NCI-H2171 (cell line): ENCODE measurements at regions not wholly inside any gene's neighbourhood (a gene's known extent, or its start where the extent isn't known, plus 50 kb on each side); places are given as distances from the start of the nearest gene placed in this dataset.
"Not testable (repeated sequence)": the region's sequence is repeated elsewhere in the genome, so short reads cannot be mapped to it uniquely, and the experiment has no call there.

ENCODE experiments used
- DNase-seq: peaks from one replicate; lab custom pipeline; 2025; lab: John Stamatoyannopoulos, UW

DNA sequence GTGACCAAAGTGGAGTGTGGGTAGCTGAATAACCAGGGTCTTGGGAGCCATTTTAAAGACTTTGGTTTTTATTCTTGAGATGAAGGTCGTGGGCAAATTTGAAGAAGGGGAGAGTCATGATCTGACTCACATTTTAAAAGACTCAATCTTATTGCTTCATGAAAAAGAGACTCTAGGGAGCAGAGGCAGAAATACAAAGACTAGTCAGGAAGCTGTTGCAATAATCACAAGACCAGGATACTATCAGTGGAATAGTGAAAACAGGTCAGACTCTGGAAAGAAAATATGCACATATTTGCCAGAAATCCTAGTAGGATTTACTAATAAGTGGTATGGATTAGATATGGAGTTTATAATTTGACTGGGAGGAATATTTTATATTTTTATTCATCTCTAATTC is 448.4 kb downstream of the RAPGEF2 start:
- no peak for DNase-seq

DNA sequence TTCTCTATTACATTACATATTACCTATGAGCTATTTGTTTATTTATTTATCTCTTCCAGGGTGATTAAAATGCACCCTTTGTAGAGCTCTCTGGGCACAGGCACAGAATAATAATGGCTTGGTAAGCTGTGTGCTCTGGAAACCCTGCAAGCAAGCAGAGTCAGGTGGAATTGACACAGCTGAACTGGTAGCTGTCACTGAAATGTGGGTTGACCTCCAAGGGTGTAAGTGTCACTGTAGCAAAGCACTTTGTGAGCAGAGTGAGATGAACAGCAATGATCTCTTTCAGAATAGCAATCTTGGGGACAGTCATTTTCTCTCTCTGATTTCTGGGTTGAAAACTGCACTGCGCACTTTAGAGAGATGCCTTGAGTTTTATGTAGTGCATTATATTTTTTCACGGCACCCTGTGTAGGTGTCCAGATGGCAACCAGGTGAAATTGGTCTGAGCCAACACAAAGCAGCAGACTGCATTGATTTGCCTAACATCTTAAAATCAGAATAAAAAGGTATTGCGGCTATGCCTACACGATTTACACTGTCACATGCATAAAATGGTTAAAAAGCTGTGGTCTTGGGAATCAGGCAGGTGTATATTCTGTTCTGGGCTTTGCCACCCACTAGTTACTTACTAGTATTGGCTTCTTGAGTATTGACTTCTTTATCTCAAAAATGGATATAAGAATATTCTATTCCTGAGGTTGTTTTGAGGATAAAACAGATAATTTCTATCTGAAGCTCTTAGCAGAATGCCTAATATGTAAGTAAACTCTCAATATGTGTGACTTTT is 450.3 kb downstream of the RAPGEF2 start:
- no peak for DNase-seq

DNA sequence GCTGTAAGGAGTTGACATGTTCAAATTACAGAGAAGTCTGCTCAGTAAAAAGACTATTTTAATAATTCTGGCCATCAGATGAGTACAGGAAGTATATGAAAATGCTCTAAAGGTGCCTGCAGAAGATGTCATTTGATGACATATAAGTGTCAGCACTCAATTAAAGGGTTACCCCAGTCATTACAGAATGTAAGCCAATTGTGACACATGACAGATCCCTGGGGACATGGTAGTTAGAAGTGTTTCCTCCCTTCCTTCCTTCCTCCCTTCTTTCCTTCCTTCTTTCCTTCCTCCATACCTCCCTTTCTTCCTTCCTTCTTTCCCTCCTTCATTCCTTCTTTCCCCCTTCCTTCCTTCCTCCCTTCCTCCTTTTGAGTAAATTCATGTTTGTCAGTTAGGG is 453.0 kb downstream of the RAPGEF2 start:
- no peak for DNase-seq

DNA sequence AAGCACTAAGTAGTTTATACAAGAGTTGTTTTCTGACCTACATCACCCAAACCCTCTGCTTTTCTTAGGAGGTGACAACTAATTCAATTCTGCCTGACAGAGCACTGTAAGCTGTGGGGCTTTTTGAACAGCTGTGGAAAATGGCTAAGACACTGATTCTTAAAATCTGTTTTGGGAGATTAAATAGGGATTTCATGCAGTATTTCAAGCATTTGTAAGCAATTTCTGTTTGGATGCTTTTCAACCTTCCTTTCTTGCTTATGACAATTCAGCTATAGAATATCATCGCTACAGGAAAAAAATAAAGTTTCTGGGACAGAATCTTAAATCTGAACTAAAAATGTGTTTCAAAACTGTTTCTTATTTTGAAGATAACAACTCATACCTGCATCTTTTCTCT is 459.5 kb downstream of the RAPGEF2 start:
- no peak for DNase-seq

DNA sequence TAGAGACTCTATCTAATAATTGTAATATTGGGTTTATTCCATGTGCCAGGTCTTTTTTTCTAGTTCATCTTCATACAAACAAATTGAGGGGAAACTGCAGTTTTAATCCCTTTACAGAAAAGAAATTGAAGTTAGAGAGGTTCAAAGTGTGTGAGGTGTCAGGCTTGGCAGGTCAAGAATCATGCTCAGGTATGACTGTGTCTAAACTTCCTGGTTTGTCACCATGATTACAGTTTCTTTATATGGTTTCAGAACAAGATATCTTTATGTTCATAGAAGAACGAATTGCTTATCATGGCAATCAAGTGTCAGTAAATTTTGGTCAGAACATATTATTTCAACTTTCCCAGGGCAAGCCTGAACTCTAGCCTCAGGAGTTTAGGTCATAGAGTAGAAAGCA is 460.4 kb downstream of the RAPGEF2 start:
- no peak for DNase-seq

DNA sequence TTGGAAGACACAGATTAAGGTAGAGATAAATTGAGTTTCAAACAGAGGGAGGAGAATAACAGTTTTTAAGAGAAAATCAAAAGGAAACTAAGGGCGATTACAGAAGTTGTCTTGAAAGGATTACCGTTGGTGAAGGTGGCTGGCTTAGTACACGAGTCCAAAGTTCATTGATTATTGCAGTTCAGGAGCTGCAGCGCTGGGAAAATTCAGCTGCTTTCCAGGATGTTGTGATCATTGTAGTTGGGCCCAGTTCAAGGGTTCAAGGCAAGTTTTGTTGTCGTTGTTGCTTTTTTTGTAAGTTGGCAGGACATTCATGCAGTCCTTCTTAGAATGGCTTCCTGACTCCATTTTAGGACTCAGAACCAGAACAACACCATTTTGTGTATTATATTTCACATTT is 461.7 kb downstream of the RAPGEF2 start:
- no peak for DNase-seq

DNA sequence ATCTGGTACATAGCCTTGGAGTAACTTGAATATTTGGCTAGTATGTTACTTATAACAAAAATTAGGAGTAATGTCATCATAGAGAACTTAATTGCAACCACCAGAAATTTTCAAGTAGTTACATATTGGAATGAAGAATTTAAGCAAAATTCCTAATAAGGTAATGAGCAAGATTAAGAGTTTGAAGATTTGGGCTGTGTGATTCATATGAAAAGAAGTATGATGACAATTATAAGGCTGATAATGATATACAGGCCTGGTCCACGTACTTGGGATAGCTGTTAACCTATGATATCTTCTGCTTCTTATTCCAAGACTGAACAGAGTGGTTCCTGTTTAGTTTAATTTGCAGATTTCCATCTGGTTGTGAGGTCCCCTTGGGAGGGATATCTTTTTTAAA is 463.9 kb downstream of the RAPGEF2 start:
- DNase-seq = no peak

DNA sequence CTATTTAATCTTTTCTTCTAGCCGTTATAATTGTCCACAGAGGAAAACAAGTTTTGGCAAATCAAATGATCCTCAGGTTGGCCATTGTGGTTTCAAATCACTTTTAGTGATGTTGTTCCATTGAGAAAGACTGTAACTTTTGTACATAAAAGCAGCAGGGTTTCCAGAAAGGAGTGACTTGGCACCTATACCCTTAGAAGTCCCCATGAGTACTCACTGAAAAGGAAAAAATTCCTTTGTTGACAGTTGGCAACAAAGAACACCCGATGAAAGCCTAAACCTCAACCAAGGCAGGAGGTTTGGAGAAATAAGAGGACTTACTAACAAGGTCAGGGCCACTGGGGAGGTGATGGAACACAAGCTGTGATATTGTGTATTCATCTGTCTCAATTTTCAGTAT is 474.4 kb downstream of the RAPGEF2 start:
- DNase-seq = no peak

DNA sequence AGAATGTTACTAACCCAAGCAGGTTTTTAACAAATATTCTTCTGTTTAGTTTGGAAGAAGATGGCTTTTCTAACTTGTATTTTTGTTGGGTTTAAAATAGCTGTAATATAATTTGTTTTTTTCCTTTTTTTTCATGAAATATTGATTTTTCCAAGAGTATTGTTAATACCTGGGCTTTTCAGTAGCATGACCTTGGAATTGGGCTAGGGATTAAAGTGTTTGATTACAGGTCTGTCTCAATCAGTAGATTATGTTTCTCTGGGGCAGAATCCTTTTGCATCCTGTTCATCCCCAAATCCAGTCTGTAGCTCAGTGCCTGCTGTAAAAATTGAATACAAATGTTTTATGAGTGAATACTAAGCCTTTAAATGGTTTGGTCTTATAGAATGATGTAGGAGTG is 479.8 kb downstream of the RAPGEF2 start:
- no peak for DNase-seq

DNA sequence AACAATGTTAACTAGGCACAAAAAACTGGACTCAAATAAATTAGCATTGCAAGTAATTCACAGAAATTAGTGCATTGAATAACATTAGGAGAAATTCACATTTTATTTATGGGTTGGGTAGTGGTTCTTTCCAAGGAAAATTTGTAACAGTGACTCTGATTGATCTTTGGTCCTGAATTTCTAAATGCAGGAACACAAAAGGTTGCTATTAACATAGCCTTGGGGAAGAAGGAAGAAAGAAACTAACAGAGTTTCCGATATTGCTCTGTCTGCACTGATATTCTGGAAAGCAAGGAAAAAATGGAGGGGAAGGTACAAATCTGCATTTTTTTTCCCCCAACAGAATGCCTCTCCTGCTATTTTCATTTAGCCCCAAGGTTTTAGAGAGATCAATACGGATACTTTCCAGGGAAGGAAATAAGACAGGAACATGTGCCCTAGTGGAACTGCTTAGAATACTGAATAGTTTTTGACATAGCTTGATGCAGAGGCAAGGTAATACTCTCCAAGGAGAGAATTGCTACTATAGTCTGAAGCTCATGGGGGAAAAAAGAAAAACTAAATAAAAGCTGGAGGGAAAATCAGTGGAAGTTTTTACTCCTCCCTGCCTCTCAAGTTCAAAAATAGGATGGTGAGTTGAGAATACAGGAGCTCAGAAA is 490.1 kb downstream of the RAPGEF2 start:
- no peak for DNase-seq

DNA sequence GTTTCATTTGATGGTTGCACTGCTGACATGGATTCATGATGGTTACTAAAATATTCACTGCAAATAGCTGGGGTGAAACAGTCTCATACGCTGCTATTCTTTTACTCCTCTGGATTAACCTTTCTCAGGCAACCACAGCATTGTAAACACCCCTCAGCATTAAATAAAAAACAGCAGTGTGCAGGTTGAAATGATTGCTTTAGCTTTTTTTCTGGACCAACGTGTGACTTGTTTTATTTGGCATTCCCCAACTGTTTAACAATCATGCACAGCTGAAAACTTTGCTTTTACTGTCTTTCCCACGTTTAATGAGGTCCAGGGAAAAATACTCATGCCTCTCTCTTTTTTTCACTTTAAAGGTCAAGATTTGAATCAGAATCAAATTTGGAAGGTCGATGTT is 490.8 kb downstream of the RAPGEF2 start:
- no peak for DNase-seq

DNA sequence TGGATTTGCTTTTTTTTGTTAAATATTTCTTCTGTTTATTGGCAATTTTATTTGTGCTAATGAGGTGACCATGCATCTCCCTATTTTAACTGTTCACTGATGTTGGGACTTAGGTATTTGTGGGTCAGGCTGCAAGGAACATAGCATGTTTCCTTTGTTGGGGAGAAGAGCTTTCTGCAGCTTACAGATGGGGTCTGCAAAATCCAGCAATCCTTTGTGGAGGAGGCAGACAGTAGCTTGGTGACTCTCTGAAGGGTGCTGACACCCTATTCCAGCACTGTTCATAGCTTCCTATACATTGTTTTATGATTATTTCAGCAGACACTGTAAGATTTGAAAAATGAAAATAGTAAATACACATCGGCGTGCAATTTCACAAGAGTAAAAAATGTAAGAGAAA is 491.7 kb downstream of the RAPGEF2 start:
- no peak for DNase-seq

DNA sequence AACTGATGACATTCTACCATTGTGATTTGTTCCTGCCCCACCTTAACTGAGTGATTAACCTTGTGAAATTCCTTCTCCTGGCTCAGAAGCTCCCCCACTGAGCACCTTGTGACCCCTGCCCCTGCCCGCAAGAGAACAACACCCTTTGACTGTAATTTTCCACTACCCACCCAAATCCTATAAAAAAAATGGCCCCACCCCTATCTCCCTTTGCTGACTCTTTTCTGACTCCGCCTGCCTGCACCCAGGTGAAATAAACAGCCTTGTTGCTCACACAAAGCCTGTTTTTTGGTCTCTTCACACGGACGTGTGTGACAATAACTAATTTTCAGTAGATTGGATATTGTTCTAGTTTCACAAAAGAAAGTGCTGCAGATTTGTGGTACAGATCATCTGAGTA is 492.2 kb downstream of the RAPGEF2 start:
- DNase-seq = not testable (repeated sequence)

DNA sequence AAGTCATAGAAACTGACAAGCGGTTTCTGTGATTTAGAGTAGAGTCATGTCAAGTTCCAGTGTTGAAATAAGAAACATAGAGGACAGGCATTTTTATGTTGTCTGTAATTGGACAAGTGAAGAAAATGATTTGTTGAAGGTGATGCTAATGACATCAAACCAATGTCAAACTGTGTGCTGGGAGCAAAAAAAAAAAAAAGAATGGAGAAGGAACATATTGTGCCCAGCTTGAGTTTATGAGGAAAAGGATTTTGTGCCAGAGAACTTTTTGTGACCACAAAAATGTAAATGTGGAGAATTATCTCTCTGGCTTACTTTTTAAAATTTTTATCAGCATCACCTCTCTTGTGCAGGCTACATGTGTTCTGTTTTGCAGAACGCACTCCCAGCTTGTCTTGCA is 495.7 kb downstream of the RAPGEF2 start:
- no peak for DNase-seq

DNA sequence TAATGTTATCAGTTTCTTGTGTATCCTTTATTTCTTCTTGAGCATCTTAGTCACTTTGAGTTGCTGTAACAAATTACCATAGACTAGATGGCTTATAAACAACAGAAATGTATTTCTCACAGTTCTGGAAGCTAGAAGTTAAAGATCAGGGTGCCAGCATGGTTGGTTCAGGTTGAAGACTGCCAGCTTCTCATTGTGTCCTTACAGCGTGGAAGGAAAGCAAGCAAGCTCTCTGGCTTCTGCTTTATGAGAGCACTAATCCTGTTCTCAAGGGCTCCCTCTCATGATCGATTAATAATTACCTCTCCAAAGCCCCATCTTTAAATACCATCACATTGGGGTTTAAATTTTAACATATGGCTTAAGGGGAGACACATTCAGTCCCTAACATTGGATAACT is 497.2 kb downstream of the RAPGEF2 start:
- no peak for DNase-seq

DNA sequence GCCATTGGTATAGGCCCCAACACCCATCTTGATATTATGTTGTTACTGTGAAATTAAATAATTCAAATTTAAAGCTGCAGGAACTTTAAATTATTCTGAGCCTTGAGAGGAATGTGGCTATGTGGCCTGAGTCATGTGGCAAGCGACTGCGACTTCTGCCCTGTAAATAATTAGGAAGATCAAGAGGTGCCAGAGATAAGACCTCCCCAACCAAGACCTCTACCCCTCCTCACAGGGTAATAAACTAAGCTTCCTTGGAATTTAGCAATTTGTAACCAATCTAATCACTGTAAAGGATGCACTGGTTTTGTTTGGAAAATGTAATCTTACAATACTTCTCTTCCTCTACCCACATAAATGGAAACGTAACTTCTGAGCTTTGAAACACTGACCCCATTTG is 501.9 kb downstream of the RAPGEF2 start:
- no peak for DNase-seq

DNA sequence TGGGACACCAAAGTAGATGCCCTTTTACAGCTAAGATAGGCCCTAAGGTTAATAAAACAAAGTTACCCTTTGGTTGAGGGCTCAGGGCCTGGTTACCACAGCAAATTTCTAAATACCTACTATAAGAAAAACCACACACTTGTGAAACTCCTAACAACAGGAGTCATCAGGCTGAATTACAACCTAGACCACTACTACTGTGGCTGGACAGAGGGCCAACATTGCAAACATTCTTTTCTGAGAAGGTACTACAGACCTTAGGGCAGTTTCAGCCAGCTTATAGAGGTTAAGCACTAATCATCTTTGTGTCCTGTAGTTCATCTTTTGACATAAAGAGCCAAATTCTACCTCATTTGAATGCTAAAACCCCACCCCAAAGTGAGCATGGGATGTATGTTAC is 504.0 kb downstream of the RAPGEF2 start:
- DNase-seq = no peak

DNA sequence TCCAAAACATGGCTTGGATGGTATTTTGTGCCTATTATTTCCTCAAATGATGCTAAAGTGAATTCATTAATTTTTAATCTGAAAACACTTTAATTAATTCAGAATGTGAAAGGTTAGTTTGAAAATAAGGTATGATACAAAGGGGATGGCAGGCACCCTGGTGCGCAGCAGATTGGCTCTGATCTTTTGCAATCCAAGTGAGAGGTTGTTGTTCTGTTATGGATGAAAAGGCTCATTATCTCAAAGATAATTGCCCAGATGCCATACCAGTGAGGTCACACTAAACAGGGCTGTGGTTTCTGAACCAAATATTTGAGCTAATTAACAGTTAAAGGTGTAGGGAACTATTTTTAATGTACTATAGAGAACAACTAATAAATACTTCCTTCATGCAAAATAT is 504.9 kb downstream of the RAPGEF2 start:
- peak; percentile 43 for DNase-seq

DNA sequence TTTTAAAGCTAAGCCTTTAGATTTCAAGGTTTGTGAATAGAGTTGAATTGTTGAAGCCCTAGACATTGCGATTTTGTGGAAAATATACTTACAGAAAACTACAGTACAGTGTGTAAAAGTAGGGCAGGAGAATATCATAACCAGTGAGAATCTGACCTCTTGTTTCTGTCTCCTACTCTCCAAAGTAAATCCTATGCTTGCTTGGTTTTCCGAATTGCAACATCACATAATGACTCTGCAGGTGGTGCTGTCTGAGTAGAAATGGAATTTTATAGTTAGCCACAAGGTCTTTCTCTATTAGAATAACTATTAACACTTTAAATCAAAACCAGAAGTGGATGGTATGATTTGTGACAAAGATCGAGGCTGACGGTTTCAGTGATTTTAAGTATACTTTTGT is 505.6 kb downstream of the RAPGEF2 start:
- DNase-seq = no peak

DNA sequence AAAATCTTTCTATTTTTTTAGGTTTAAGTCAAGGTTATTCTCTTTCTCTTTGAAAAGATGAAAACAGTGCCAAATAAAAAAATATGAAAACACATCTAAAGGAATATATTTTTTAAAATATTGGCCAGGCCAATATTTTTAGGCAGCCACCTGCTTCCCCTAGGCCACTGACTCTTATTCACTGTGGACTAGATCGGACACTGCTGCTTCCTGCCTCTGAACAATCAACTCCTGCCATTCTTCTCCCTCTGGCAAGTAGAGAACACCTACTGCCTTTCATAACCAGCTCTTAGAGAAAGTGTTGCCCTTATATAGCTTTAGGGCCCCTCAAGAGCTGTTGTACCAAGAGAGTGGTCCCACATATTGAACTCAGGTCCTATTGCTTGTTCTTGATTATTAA is 529.2 kb downstream of the RAPGEF2 start:
- DNase-seq = no peak

DNA sequence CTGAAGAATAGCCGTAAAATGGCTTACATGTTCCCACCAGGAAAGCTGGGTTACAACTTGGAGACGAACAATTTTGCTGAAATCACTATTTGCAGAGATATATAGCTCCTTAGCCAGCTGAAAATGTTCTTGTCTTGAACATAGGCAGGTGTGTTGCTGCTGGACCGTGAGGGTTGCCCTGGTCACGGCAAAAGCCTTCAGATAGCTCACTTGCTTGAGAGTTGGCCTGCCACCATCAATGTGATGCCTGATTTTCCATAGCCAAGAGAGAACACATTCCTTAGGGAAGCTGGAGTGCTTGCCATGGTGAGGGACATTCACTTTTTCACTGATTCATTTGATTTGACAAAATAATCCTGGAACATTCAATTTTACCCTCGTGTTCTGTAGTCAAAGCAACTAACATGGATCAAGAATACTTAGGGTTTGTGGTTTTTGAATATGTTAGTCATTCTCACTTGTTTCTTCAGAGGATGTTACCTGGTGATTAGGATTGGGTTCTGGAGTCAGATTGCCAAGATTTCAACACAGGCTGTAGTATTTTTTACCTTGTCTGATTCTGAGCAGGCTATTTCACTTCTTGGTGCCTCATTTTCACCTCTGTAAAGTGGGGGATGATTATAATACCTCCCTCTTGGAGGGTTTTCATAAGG is 536.9 kb downstream of the RAPGEF2 start:
- no peak for DNase-seq

DNA sequence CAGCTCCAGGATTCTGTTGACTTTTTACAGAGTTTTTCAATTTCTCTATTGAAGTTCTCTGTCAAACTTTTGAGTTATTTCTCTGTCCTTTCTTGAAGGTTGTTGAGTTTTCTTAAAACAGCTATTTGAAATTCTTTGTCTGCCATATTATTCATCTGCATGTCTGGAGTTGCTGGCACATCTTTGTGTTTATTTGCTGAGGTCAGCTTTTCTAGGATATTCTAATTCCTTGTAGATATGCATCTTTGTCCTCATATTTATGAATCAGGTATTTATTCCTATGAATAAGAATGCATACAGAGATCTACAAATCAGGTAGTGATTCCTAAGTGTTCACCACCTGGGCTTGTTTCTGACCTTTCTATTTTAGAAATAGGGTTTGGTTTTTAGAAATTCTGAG is 546.4 kb downstream of the RAPGEF2 start:
- DNase-seq = no peak

DNA sequence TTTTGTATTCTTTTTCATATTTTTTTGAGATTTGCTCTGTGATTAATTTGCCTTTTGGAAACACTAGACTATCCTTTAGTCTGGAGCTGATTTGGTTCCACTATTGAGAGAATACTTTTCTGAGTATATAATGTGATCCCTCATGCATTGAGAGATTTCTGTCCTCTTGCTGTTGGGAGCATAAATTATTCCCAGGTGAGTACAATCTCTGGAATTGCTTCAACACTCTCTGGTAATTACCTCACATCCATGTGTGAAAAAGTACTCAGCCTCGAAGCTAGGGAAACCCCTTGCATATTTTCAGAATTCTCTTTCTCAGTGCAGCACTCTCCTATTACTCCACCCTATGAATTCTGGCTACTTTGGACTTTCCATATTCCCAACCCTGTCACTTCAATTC is 550.0 kb downstream of the RAPGEF2 start:
- no peak for DNase-seq
